Fibroblast of lung (primary cell): ENCODE measurements at regions not wholly inside any gene's neighbourhood (a gene's known extent, or its start where the extent isn't known, plus 50 kb on each side); places are given as distances from the start of the nearest gene placed in this dataset.

Source experiments
- DNase-seq, 2 donors: peaks; one replicate each; pipeline versions ENCODE4 v3.0.0 to v3.0.0-alpha.2; 2010; ENCODE audit warnings: low read depth in 2 of 2
- H2AFZ ChIP-seq: 2 replicates; pipeline ENCODE4 v1.5.1; 2012; ENCODE audit warnings: low read length, control low read depth, inconsistent platforms
- H3K27ac ChIP-seq: 2 replicates; pipeline ENCODE4 v1.5.1; 2011; ENCODE audit warnings: low read length, control low read depth; ENCODE audit not compliant: insufficient read depth
- H3K27me3 ChIP-seq: 2 replicates; pipeline ENCODE4 v1.5.1; 2011; ENCODE audit warnings: mild to moderate bottlenecking, low read length; ENCODE audit not compliant: control insufficient read depth, insufficient read depth
- H3K36me3 ChIP-seq: 2 replicates; pipeline ENCODE4 v1.5.1; 2011; ENCODE audit warnings: low read length; ENCODE audit not compliant: control insufficient read depth, insufficient read depth
- H3K4me1 ChIP-seq: 2 replicates; pipeline ENCODE4 v1.5.1; 2011; ENCODE audit warnings: low read length; ENCODE audit not compliant: control insufficient read depth, insufficient read depth; ENCODE audit errors: extremely low read depth
- H3K4me2 ChIP-seq: 2 replicates; pipeline ENCODE4 v1.5.1; 2011; ENCODE audit warnings: low read length, control low read depth; ENCODE audit not compliant: insufficient read depth; ENCODE audit errors: extremely low read depth
- H3K4me3 ChIP-seq, 4 experiments: fragments of 200-600 bp in 1 of 4; sonication (generic) in 1 of 4; replicated peaks in 1 of 4; 2 replicates each; pipeline ENCODE4 v1.5.1; 2011 to 2016; ENCODE audit warnings: low read length in 4 of 4, low read depth in 3 of 4, mild to moderate bottlenecking in 3 of 4, control low read depth in 2 of 4, inconsistent platforms in 1 of 4, mixed read lengths in 1 of 4; ENCODE audit not compliant: insufficient read depth in 1 of 4; ENCODE audit errors: control extremely low read depth in 1 of 4
- H3K79me2 ChIP-seq: 2 replicates; pipeline ENCODE4 v1.5.1; 2012; ENCODE audit warnings: mild to moderate bottlenecking, low read length, inconsistent platforms; ENCODE audit not compliant: control insufficient read depth, insufficient read depth
- H3K9ac ChIP-seq: 2 replicates; pipeline ENCODE4 v1.5.1; 2011; ENCODE audit warnings: mild to moderate bottlenecking, low read length, control low read depth; ENCODE audit not compliant: insufficient read depth
- H3K9me3 ChIP-seq: 2 replicates; pipeline ENCODE4 v1.5.1; 2012; ENCODE audit warnings: low read depth, low read length; ENCODE audit not compliant: control insufficient read depth, insufficient read depth
- H4K20me1 ChIP-seq: 2 replicates; pipeline ENCODE4 v1.5.1; 2011; ENCODE audit warnings: low read length; ENCODE audit not compliant: control insufficient read depth, insufficient read depth; ENCODE audit errors: extremely low read depth
- CTCF ChIP-seq, 2 donors: IDR thresholded peaks in 1 of 2; conservative IDR thresholded peaks in 1 of 2; 1 replicate in 1 of 2; 2 replicates in 1 of 2; pipeline ENCODE4 v1.5.1; 2011 to 2012; ENCODE audit warnings: low read length in 2 of 2, control low read depth in 1 of 2, inconsistent platforms in 1 of 2, low read depth in 1 of 2, mild to moderate bottlenecking in 1 of 2
- EZH2 ChIP-seq: IDR thresholded peaks from 2 replicates; pipeline ENCODE4 v1.5.1; 2012; ENCODE audit warnings: low read length, control low read depth, mild to moderate bottlenecking; ENCODE audit errors: missing control alignments

- DNase-seq: peak; percentile 14 to 59
These were observed 497.1 kb downstream of the ZIC1 start for GRCh38 chr3:147906285-147906684.

GRCh38 chr3:147914532-147914931, 505.4 kb downstream of the ZIC1 start:
- H3K27ac ChIP-seq: no peak overlapping the region
- no peak overlapping the region for H2AFZ ChIP-seq
- no peaks in the 10 kb centered on the region for H4K20me1 ChIP-seq
- H3K36me3 ChIP-seq: no peaks in the 10 kb centered on the region
- H3K79me2 ChIP-seq: no peaks in the 10 kb centered on the region
- no peak overlapping the region for H3K4me3 ChIP-seq
- H3K27me3 ChIP-seq: no peaks in the 10 kb centered on the region
- H3K4me2 ChIP-seq: no peak overlapping the region
- no peak for DNase-seq
- no peaks in the 10 kb centered on the region for H3K9me3 ChIP-seq
- H3K9ac ChIP-seq: no peak overlapping the region
- TF ChIP-seq CTCF (conservative IDR thresholded peaks at IDR 0.05 in 1 of 2, IDR thresholded peaks at IDR 0.05 in 1 of 2; ENCODE audit: low read depth in 1 of 2, low read length in 2 of 2): no peak
- TF ChIP-seq EZH2: no peak
- no peaks in the 10 kb centered on the region for H3K4me1 ChIP-seq

More at GRCh38 chr3:147906285-147906684, 497.1 kb downstream of the ZIC1 start:
- TF ChIP-seq EZH2 (no peak), CTCF (conservative IDR thresholded peaks at IDR 0.05 in 1 of 2, IDR thresholded peaks at IDR 0.05 in 1 of 2; ENCODE audit: low read depth in 1 of 2, low read length in 2 of 2) (no peak)
- Histone ChIP-seq H3K4me2 (no peak overlapping the region), H3K4me1 (no peaks in the 10 kb centered on the region), H3K9me3 (no peaks in the 10 kb centered on the region), H3K4me3 (no peak overlapping the region), H3K9ac (no peak overlapping the region), H2AFZ (no peak overlapping the region), H4K20me1 (no peaks in the 10 kb centered on the region), H3K27me3 (no peaks in the 10 kb centered on the region), H3K27ac (no peak overlapping the region), H3K36me3 (no peaks in the 10 kb centered on the region), H3K79me2 (no peaks in the 10 kb centered on the region)

- Histone ChIP-seq H3K4me3 (no peak overlapping the region), H3K9ac (no peak overlapping the region), H4K20me1 (no peaks in the 10 kb centered on the region), H3K4me1 (no peaks in the 10 kb centered on the region), H2AFZ (peak overlapping the region; percentile 14), H3K4me2 (peak overlapping the region; percentile 3), H3K27ac (no peak overlapping the region), H3K79me2 (no peaks in the 10 kb centered on the region), H3K27me3 (no peaks in the 10 kb centered on the region), H3K9me3 (no peaks in the 10 kb centered on the region), H3K36me3 (no peaks in the 10 kb centered on the region)
- DNase-seq: peak; percentile 47 to 70
- TF ChIP-seq EZH2 (no peak), CTCF (conservative IDR thresholded peaks at IDR 0.05 in 1 of 2, IDR thresholded peaks at IDR 0.05 in 1 of 2; ENCODE audit: low read depth in 1 of 2, low read length in 2 of 2) (no peak)
These were observed 505.9 kb downstream of the ZIC1 start for GRCh38 chr3:147915057-147915456.
